H9 (cell line): ENCODE measurements at regions not wholly inside any gene's neighbourhood (a gene's known extent, or its start where the extent isn't known, plus 50 kb on each side); places are given as distances from the start of the nearest gene placed in this dataset.

Experiments
- DNase-seq: peaks from one replicate; pipeline ENCODE4 v3.0.0-alpha.2; 2017
- H2AFZ ChIP-seq: one replicate; pipeline ENCODE4 v1.6.1; 2013; ENCODE audit warnings: mild to moderate bottlenecking, low read length, control low read depth, moderate library complexity
- H2AK5ac ChIP-seq: 2 replicates; pipeline ENCODE4 v1.6.1; 2013; ENCODE audit warnings: low read length, control low read depth, mixed read lengths; ENCODE audit not compliant: insufficient read length
- H2BK120ac ChIP-seq: one replicate; pipeline ENCODE4 v1.6.1; 2013; ENCODE audit warnings: low read depth, mild to moderate bottlenecking, low read length, control low read depth, inconsistent platforms; ENCODE audit not compliant: poor library complexity, severe bottlenecking
- H2BK12ac ChIP-seq: 2 replicates; pipeline ENCODE4 v1.6.1; 2013; ENCODE audit warnings: low read length, control low read depth, mixed read lengths, low read depth; ENCODE audit not compliant: insufficient read length
- H2BK15ac ChIP-seq: 2 replicates; pipeline ENCODE4 v1.6.1; 2013; ENCODE audit warnings: low read depth, low read length, control low read depth
- H2BK20ac ChIP-seq: one replicate; pipeline ENCODE4 v1.6.1; 2013; ENCODE audit warnings: low read depth, mild to moderate bottlenecking, low read length, control low read depth, inconsistent platforms; ENCODE audit not compliant: poor library complexity, severe bottlenecking
- H2BK5ac ChIP-seq: 2 replicates; pipeline ENCODE4 v1.6.1; 2013; ENCODE audit warnings: low read length, control low read depth, mixed read lengths; ENCODE audit not compliant: insufficient read length
- H3K14ac ChIP-seq: 2 replicates; pipeline ENCODE4 v1.6.1; 2013; ENCODE audit warnings: low read length, control low read depth; ENCODE audit not compliant: insufficient read depth
- H3K18ac ChIP-seq: 2 replicates; pipeline ENCODE4 v1.6.1; 2013; ENCODE audit warnings: low read depth, mild to moderate bottlenecking, mixed read lengths, low read length, control low read depth; ENCODE audit not compliant: insufficient read length
- H3K23ac ChIP-seq: 2 replicates; pipeline ENCODE4 v1.6.1; 2013; ENCODE audit warnings: low read length, control low read depth, mixed read lengths, low read depth; ENCODE audit not compliant: insufficient read length
- H3K23me2 ChIP-seq: 2 replicates; pipeline ENCODE4 v1.6.1; 2013; ENCODE audit warnings: low read depth, mild to moderate bottlenecking, mixed read lengths, low read length, control low read depth; ENCODE audit not compliant: insufficient read length, poor library complexity, severe bottlenecking
- H3K27ac ChIP-seq: 2 replicates; pipeline ENCODE4 v1.5.1; 2013; ENCODE audit warnings: low read length, control low read depth, mixed read lengths, low read depth; ENCODE audit not compliant: insufficient read length
- H3K27me3 ChIP-seq: 2 replicates; pipeline ENCODE4 v1.6.1; 2013; ENCODE audit warnings: low read length, control low read depth, inconsistent platforms; ENCODE audit not compliant: insufficient read depth
- H3K4ac ChIP-seq: 2 replicates; pipeline ENCODE4 v1.6.1; 2013; ENCODE audit warnings: low read depth, mild to moderate bottlenecking, control low read depth, inconsistent platforms, low read length, moderate library complexity
- H3K4me1 ChIP-seq: 2 replicates; pipeline ENCODE4 v1.6.1; 2013; ENCODE audit warnings: low read length, control low read depth, inconsistent platforms; ENCODE audit not compliant: insufficient read depth
- H3K4me2 ChIP-seq: 2 replicates; pipeline ENCODE4 v1.6.1; 2013; ENCODE audit warnings: low read length, control low read depth, mixed read lengths; ENCODE audit not compliant: insufficient read length, insufficient read depth
- H3K56ac ChIP-seq: 2 replicates; pipeline ENCODE4 v1.6.1; 2013; ENCODE audit warnings: low read depth, mild to moderate bottlenecking, mixed read lengths, low read length, control low read depth; ENCODE audit not compliant: insufficient read length
- H3K79me1 ChIP-seq: 2 replicates; pipeline ENCODE4 v1.6.1; 2013; ENCODE audit warnings: low read depth, mild to moderate bottlenecking, moderate library complexity, low read length, control low read depth, inconsistent platforms; ENCODE audit not compliant: insufficient read depth, poor library complexity, severe bottlenecking
- H3K79me2 ChIP-seq: 2 replicates; pipeline ENCODE4 v1.6.1; 2013; ENCODE audit warnings: low read length, control low read depth, inconsistent platforms; ENCODE audit not compliant: insufficient read depth
- H3K9ac ChIP-seq: 2 replicates; pipeline ENCODE4 v1.6.1; 2013; ENCODE audit warnings: low read length, control low read depth, mixed read lengths; ENCODE audit not compliant: insufficient read length; ENCODE audit errors: extremely low read depth
- H3K9me3 ChIP-seq: one replicate; pipeline ENCODE4 v1.6.1; 2013; ENCODE audit warnings: low read depth, low read length, inconsistent platforms; ENCODE audit not compliant: control insufficient read depth
- H3T11ph ChIP-seq: one replicate; pipeline ENCODE4 v1.6.1; 2013; ENCODE audit warnings: mild to moderate bottlenecking, low read length, control low read depth, inconsistent platforms
- H4K20me1 ChIP-seq: one replicate; pipeline ENCODE4 v1.6.1; 2013; ENCODE audit not compliant: control insufficient read depth, insufficient read length, insufficient read depth
- H4K5ac ChIP-seq: 2 replicates; pipeline ENCODE4 v1.6.1; 2013; ENCODE audit warnings: low read depth, mild to moderate bottlenecking, mixed read lengths, low read length, control low read depth; ENCODE audit not compliant: insufficient read length
- H4K8ac ChIP-seq: replicated peaks from 2 replicates; pipeline ENCODE4 v1.6.1; 2013; ENCODE audit warnings: low read length, control low read depth, mixed read lengths, low read depth; ENCODE audit not compliant: insufficient read length
- H4K91ac ChIP-seq: 2 replicates; pipeline ENCODE4 v1.6.1; 2013; ENCODE audit warnings: low read depth, mild to moderate bottlenecking, moderate library complexity, mixed read lengths, low read length, control low read depth; ENCODE audit not compliant: insufficient read length
- H3K27ac Mint-ChIP-seq, 3 experiments: 2 replicates in 2 of 3; 3 replicates in 1 of 3; pipeline ENCODE4 v1.8.0; 2020 to 2021; ENCODE audit warnings: mixed read lengths in 3 of 3, mild to moderate bottlenecking in 1 of 3, moderate library complexity in 1 of 3
- H3K27me3 Mint-ChIP-seq: 2 replicates; pipeline ENCODE4 v1.8.0; 2021; ENCODE audit warnings: low read depth, mild to moderate bottlenecking, moderate library complexity, mixed read lengths
- H3K36me3 Mint-ChIP-seq, 3 experiments: 2 replicates in 2 of 3; 3 replicates in 1 of 3; pipeline ENCODE4 v1.8.0; 2020 to 2021; ENCODE audit warnings: low read depth in 3 of 3, mixed read lengths in 3 of 3; ENCODE audit not compliant: insufficient read depth in 1 of 3
- H3K4me1 Mint-ChIP-seq, 2 experiments: 2 replicates each; pipeline ENCODE4 v1.8.0; 2020; ENCODE audit warnings: mixed read lengths in 2 of 2
- H3K4me3 Mint-ChIP-seq, 2 experiments: 2 replicates in 1 of 2; 3 replicates in 1 of 2; pipeline ENCODE4 v1.8.0; 2020 to 2021; ENCODE audit warnings: mild to moderate bottlenecking in 2 of 2, mixed read lengths in 2 of 2, moderate library complexity in 1 of 2
- H3K9me3 Mint-ChIP-seq, 2 experiments: 2 replicates in 1 of 2; 3 replicates in 1 of 2; pipeline ENCODE4 v1.8.0; 2020; ENCODE audit warnings: mild to moderate bottlenecking in 2 of 2, mixed read lengths in 2 of 2, moderate library complexity in 1 of 2
- CTCF ChIP-seq: fragments of 200-600 bp; sonication (generic); conservative IDR thresholded peaks from 3 replicates; pipeline ENCODE4 v1.8.0; 2021; ENCODE audit warnings: antibody characterized with exemption, mild to moderate bottlenecking
- WGBS: extraction: QIAGEN DNeasy Blood & Tissue Kit; methylation state at CpG from one replicate; pipeline ENCODE4 v1.1.7; 2013; ENCODE audit warnings: missing lambda C conversion rate, low lambda C conversion rate, mixed read lengths; ENCODE audit not compliant: insufficient read length; ENCODE audit errors: extremely low coverage; 5-methylcytosine and 5-hydroxymethylcytosine counted together

- Histone ChIP-seq H3T11ph (no peak overlapping the region), H3K4me2 (no peak overlapping the region)
- peak; percentile 54 for TF ChIP-seq CTCF
Measured at GRCh38 chr4:149112109-149112508, 669.9 kb upstream of the NR3C2 start.

More at GRCh38 chr4:149112109-149112508, 669.9 kb upstream of the NR3C2 start:
- Histone ChIP-seq H4K8ac (no peak overlapping the region), H4K5ac (no peak overlapping the region), H3K9ac (no peak overlapping the region), H3K56ac (no peak overlapping the region), H3K18ac (no peak overlapping the region), H3K23ac (no peak overlapping the region), H3K27ac (no peak overlapping the region), H3K14ac (no peak overlapping the region), H2BK5ac (no peak overlapping the region), H3K27me3 (no peaks in the 10 kb centered on the region), H3K79me2 (no peaks in the 10 kb centered on the region), H2BK15ac (no peak overlapping the region), H3K4ac (no peak overlapping the region), H2AFZ (no peak overlapping the region), H3K23me2 (no peaks in the 10 kb centered on the region), H2BK120ac (no peak overlapping the region), H4K20me1 (no peaks in the 10 kb centered on the region), H2AK5ac (no peak overlapping the region), H2BK20ac (no peak overlapping the region), H4K91ac (no peak overlapping the region), H3K79me1 (no peaks in the 10 kb centered on the region), H2BK12ac (no peak overlapping the region), H3K4me1 (no peaks in the 10 kb centered on the region), H3K9me3 (no peaks in the 10 kb centered on the region)
- Mint-ChIP-seq H3K27ac (no peak overlapping the region), H3K27me3 (no peaks in the 10 kb centered on the region), H3K4me3 (no peak overlapping the region), H3K4me1 (peaks cover 19 to 21% of the 10 kb centered on the region in 2 experiments), H3K9me3 (no peaks in the 10 kb centered on the region), H3K36me3 (no peaks in the 10 kb centered on the region)
- 100% methylated on average over 2 of the region's 3 CpGs for WGBS
- no peak for DNase-seq
